MG63 (cell line): ENCODE measurements at regions not wholly inside any gene's neighbourhood (a gene's known extent, or its start where the extent isn't known, plus 50 kb on each side); places are given as distances from the start of the nearest gene placed in this dataset.
"Not testable (repeated sequence)": the region's sequence is repeated elsewhere in the genome, so short reads cannot be mapped to it uniquely, and the experiment has no call there.

Experiments used
- DNase-seq: peaks from one replicate; pipeline ENCODE4 v3.0.0-alpha.2; 2020
- H3K27me3 ChIP-seq: fragments of 250-450 bp; sonication (Bioruptor Pico); 2 replicates; pipeline ENCODE4 v1.5.1; 2020; ENCODE audit warnings: mild to moderate bottlenecking, moderate library complexity
- H3K36me3 ChIP-seq: fragments of 250-450 bp; sonication (Bioruptor Pico); 2 replicates; pipeline ENCODE4 v1.5.1; 2020; ENCODE audit warnings: mild to moderate bottlenecking, moderate library complexity
- H3K4me3 ChIP-seq: fragments of 250-450 bp; sonication (Bioruptor Pico); 2 replicates; pipeline ENCODE4 v1.5.1; 2020; ENCODE audit warnings: mild to moderate bottlenecking, moderate library complexity
- H3K9me3 ChIP-seq: fragments of 250-450 bp; sonication (Bioruptor Pico); 2 replicates; pipeline ENCODE4 v1.5.1; 2020; ENCODE audit warnings: mild to moderate bottlenecking, moderate library complexity

- not testable (repeated sequence) for H3K36me3 ChIP-seq, DNase-seq, H3K4me3 ChIP-seq, H3K27me3 ChIP-seq, H3K9me3 ChIP-seq
Measured at GRCh38 chr17:20903549-20903948, 139.3 kb downstream of the USP22 start.

- peak; percentile 84 for DNase-seq
- Histone ChIP-seq H3K27me3 (no peaks in the 10 kb centered on the region), H3K9me3 (no peaks in the 10 kb centered on the region), H3K36me3 (no peaks in the 10 kb centered on the region), H3K4me3 (peak overlapping the region; percentile 40)
Measured at GRCh38 chr17:20908313-20909267, 134.2 kb downstream of the USP22 start.

GRCh38 chr17:20914658-20915057 lies 128.2 kb downstream of the USP22 start:
- H3K36me3 ChIP-seq: no peaks in the 10 kb centered on the region
- H3K4me3 ChIP-seq: no peak overlapping the region
- DNase-seq: no peak

GRCh38 chr17:20916383-20916782 lies 126.4 kb downstream of the USP22 start:
- no peak for DNase-seq
- peak overlapping the region; percentile 3; the same call in 1 of the 2 replicates for H3K4me3 ChIP-seq
- no peaks in the 10 kb centered on the region for H3K36me3 ChIP-seq
- no peaks in the 10 kb centered on the region for H3K27me3 ChIP-seq
- H3K9me3 ChIP-seq: no peaks in the 10 kb centered on the region

More at GRCh38 chr17:20914658-20915057, 128.2 kb downstream of the USP22 start:
- Histone ChIP-seq H3K27me3 (no peaks in the 10 kb centered on the region), H3K9me3 (no peaks in the 10 kb centered on the region)

GRCh38 chr17:20917610-20918306 lies 125.1 kb downstream of the USP22 start:
- H3K9me3 ChIP-seq, DNase-seq, H3K4me3 ChIP-seq, H3K36me3 ChIP-seq, H3K27me3 ChIP-seq: not testable (repeated sequence)

GRCh38 chr17:20920095-20920814 lies 122.6 kb downstream of the USP22 start:
- no peak overlapping the region for H3K4me3 ChIP-seq
- DNase-seq: no peak
- H3K27me3 ChIP-seq: no peaks in the 10 kb centered on the region
- no peaks in the 10 kb centered on the region for H3K9me3 ChIP-seq
- H3K36me3 ChIP-seq: no peaks in the 10 kb centered on the region

GRCh38 chr17:20920815-20921199 lies 122.0 kb downstream of the USP22 start:
- H3K36me3 ChIP-seq: no peaks in the 10 kb centered on the region
- H3K4me3 ChIP-seq: no peak overlapping the region
- no peaks in the 10 kb centered on the region for H3K27me3 ChIP-seq
- no peak for DNase-seq
- no peaks in the 10 kb centered on the region for H3K9me3 ChIP-seq

- H3K36me3 ChIP-seq: no peaks in the 10 kb centered on the region
- H3K9me3 ChIP-seq: no peaks in the 10 kb centered on the region
- no peak overlapping the region for H3K4me3 ChIP-seq
- DNase-seq: peak; percentile 19
- H3K27me3 ChIP-seq: no peaks in the 10 kb centered on the region
Measured at GRCh38 chr17:20922128-20922670, 120.6 kb downstream of the USP22 start.

GRCh38 chr17:20924306-20924705 lies 118.5 kb downstream of the USP22 start:
- no peak overlapping the region for H3K4me3 ChIP-seq
- H3K27me3 ChIP-seq: no peaks in the 10 kb centered on the region
- no peaks in the 10 kb centered on the region for H3K9me3 ChIP-seq
- H3K36me3 ChIP-seq: no peaks in the 10 kb centered on the region
- no peak for DNase-seq

- Histone ChIP-seq H3K36me3 (no peaks in the 10 kb centered on the region), H3K4me3 (no peak overlapping the region), H3K9me3 (no peaks in the 10 kb centered on the region), H3K27me3 (no peaks in the 10 kb centered on the region)
- DNase-seq: no peak
Measured at GRCh38 chr17:20925091-20925490, 117.7 kb downstream of the USP22 start.

- no peak for DNase-seq
- Histone ChIP-seq H3K9me3 (no peaks in the 10 kb centered on the region), H3K27me3 (no peaks in the 10 kb centered on the region), H3K36me3 (no peaks in the 10 kb centered on the region), H3K4me3 (no peak overlapping the region)
Measured at GRCh38 chr17:20925954-20926353, 116.9 kb downstream of the USP22 start.

GRCh38 chr17:20926532-20926931 lies 116.3 kb downstream of the USP22 start:
- Histone ChIP-seq H3K4me3 (no peak overlapping the region), H3K36me3 (no peaks in the 10 kb centered on the region), H3K9me3 (no peaks in the 10 kb centered on the region), H3K27me3 (no peaks in the 10 kb centered on the region)
- no peak for DNase-seq

GRCh38 chr17:20927308-20927977 lies 115.4 kb downstream of the USP22 start:
- no peak for DNase-seq
- Histone ChIP-seq H3K27me3 (no peaks in the 10 kb centered on the region), H3K36me3 (no peaks in the 10 kb centered on the region), H3K4me3 (no peak overlapping the region), H3K9me3 (no peaks in the 10 kb centered on the region)

- Histone ChIP-seq H3K27me3 (no peaks in the 10 kb centered on the region), H3K4me3 (no peak overlapping the region), H3K9me3 (no peaks in the 10 kb centered on the region), H3K36me3 (no peaks in the 10 kb centered on the region)
- DNase-seq: no peak
Measured at GRCh38 chr17:20929334-20929733, 113.5 kb downstream of the USP22 start.

- no peak for DNase-seq
- Histone ChIP-seq H3K27me3 (no peaks in the 10 kb centered on the region), H3K36me3 (no peaks in the 10 kb centered on the region), H3K9me3 (no peaks in the 10 kb centered on the region), H3K4me3 (no peak overlapping the region)
Measured at GRCh38 chr17:20930081-20930760, 112.6 kb downstream of the USP22 start.

GRCh38 chr17:20933040-20933439 lies 109.8 kb downstream of the USP22 start:
- not testable (repeated sequence) for H3K27me3 ChIP-seq, H3K4me3 ChIP-seq, DNase-seq, H3K9me3 ChIP-seq, H3K36me3 ChIP-seq
